ENCODE measurements at regions not wholly inside any gene's neighbourhood (a gene's known extent, or its start where the extent isn't known, plus 50 kb on each side); places are given as distances from the start of the nearest gene placed in this dataset.

DNA sequence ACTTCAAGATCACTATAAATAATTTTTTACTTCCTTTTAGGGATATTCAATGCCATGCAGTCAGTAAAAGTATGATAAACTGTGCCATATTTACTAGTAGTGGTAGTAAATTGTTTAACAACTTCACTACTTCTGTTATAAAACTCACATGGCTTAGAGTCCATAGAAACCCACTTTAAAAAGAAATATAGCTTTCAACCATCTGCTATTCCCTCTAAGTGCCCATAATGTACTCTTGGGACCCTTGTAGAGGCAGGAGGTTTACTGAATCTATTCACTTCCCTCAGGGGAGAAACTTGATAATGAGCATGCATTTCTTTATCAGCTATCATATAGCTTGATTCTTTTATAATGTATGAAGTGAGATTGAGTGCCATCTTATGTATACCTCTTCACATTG lies 1448.4 kb upstream of the ALCAM start:
- no peak for FAIRE-seq
- H3K9me3 ChIP-seq, result no peaks in the 10 kb centered on the region
- H3K4me1 ChIP-seq, result no peaks in the 10 kb centered on the region
- POLR2A ChIA-PET, result no interaction called here
- CTCF ChIA-PET, result no interaction called here
- no peak for DNase-seq (ENCODE audit: low read depth in 1 of 2, low spot score in 1 of 2)
- no peak overlapping the region for H3K4me2 ChIP-seq
- TF ChIP-seq, protein P1, sequence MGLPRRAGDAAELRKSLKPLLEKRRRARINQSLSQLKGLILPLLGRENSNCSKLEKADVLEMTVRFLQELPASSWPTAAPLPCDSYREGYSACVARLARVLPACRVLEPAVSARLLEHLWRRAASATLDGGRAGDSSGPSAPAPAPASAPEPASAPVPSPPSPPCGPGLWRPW (IDR thresholded peaks at IDR 0.05), result no peak
- TF ChIP-seq PHF8 (IDR thresholded peaks at IDR 0.05; ENCODE audit: borderline replicate concordance, low read depth), result no peak
- H3K4me3 ChIP-seq, result no peak overlapping the region
- H3K27ac ChIP-seq, result no peak overlapping the region
- ATAC-seq, result no peak

DNA sequence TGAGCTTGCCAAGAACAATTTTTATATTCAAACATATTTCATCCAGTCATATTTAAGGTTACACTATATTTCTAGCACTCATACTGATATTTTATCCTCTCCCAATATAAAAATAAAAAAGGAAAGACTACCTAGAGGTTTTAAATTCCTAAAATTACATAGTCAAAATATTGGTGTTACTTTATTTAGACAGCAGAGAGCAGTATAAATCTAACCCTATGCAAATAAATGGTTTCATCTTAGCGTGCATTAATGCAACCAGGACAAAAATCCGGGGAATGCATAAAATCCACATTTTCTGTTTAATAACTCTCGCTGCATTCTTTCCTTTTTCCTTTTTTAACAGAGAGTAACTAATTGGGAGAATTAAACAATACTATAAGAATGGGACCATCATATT lies 1447.4 kb upstream of the ALCAM start:
- ATAC-seq (no peak), DNase-seq (ENCODE audit: low read depth in 1 of 2, low spot score in 1 of 2) (no peak), FAIRE-seq (no peak)
- Histone ChIP-seq H3K9me3 (no peaks in the 10 kb centered on the region), H3K4me2 (no peak overlapping the region), H3K27ac (no peak overlapping the region), H3K4me1 (no peaks in the 10 kb centered on the region), H3K4me3 (no peak overlapping the region)
- WGBS (ENCODE audit: missing lambda C conversion rate), result 14% methylated on average over 3 of the region's 3 CpGs
- TF ChIP-seq RCOR1 (IDR thresholded peaks at IDR 0.05; ENCODE audit: low read depth, low read length), result no peak
- no peak for TF ChIP-seq SREBF2 (IDR thresholded peaks at IDR 0.05)
- TF ChIP-seq EP300 (IDR thresholded peaks at IDR 0.05), result no peak
- TF ChIP-seq, protein P2, sequence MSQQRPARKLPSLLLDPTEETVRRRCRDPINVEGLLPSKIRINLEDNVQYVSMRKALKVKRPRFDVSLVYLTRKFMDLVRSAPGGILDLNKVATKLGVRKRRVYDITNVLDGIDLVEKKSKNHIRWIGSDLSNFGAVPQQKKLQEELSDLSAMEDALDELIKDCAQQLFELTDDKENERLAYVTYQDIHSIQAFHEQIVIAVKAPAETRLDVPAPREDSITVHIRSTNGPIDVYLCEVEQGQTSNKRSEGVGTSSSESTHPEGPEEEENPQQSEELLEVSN (IDR thresholded peaks at IDR 0.05; ENCODE audit: borderline replicate concordance, low read depth), result no peak
- TF ChIP-seq RAD21 (conservative IDR thresholded peaks at IDR 0.05 in 1 of 2, IDR thresholded peaks at IDR 0.05 in 1 of 2), result no peak
- CTCF ChIA-PET, result no interaction called here
- POLR2A ChIA-PET, result no interaction called here

DNA sequence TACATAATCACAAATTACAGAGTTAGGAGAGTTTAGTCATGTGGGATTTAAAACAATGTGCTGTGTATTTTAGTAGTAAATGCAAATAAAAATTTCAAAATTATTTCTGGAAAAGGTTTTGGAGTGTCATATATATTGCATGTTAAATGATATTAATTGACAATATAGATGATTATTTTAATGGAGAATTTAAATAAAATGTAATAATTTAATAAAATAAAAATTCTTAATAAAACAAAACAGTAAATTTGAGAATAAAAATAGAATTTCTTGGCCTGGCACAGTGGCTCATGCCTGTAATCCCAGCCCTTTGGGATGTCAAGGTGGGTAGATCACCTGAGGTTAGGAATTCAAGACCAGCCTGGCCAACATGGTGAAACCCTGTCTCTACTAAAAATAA lies 1442.8 kb upstream of the ALCAM start:
- Histone ChIP-seq H3K4me2 (no peak overlapping the region), H3K27ac (no peak overlapping the region), H3K4me1 (no peaks in the 10 kb centered on the region), H3K9me3 (no peaks in the 10 kb centered on the region), H3K4me3 (no peak overlapping the region)
- ChIA-PET POLR2A (no interaction called here), CTCF (no interaction called here)
- no peak for ATAC-seq
- FAIRE-seq, result no peak
- DNase-seq (ENCODE audit: low read depth in 1 of 2, low spot score in 1 of 2), result no peak
- TF ChIP-seq CHD4 (IDR thresholded peaks at IDR 0.05; ENCODE audit: borderline replicate concordance), result no peak

DNA sequence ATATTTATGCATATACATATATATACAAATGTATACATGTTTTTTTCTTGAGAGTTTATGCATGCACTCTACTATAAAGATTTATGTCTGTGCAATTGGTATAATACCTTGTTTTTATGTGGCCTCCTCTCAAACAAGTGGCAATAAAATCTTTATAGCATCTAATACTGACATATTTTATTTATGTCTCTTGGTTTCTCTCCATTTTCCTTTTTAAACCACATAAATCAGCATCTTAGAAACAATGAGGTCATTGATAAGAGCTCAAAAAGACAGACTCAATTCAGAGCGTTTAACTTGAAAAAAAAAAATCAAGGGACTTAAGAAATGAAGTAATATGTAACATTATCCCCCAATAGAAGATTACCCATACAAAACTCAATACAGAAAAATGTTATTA lies 1442.2 kb upstream of the ALCAM start:
- no peak for DNase-seq (ENCODE audit: low read depth in 1 of 2, low spot score in 1 of 2)
- FAIRE-seq, result no peak
- no peak overlapping the region for H3K4me2 ChIP-seq
- no peak overlapping the region for H3K4me3 ChIP-seq
- H3K9me3 ChIP-seq, result no peaks in the 10 kb centered on the region
- no peak overlapping the region for H3K27ac ChIP-seq
- POLR2A ChIA-PET, result no interaction called here
- no peak for ATAC-seq
- no peaks in the 10 kb centered on the region for H3K4me1 ChIP-seq
- TF ChIP-seq, protein P3, sequence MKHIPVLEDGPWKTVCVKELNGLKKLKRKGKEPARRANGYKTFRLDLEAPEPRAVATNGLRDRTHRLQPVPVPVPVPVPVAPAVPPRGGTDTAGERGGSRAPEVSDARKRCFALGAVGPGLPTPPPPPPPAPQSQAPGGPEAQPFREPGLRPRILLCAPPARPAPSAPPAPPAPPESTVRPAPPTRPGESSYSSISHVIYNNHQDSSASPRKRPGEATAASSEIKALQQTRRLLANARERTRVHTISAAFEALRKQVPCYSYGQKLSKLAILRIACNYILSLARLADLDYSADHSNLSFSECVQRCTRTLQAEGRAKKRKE (CRISPR knock-in tag; IDR thresholded peaks at IDR 0.05; ENCODE audit: low read depth), result no peak
- TF ChIP-seq PHF8 (IDR thresholded peaks at IDR 0.05; ENCODE audit: borderline replicate concordance, low read depth) (no peak), MYC (IDR thresholded peaks at IDR 0.05; ENCODE audit: borderline replicate concordance, low read length) (no peak), NR3C1 (IDR thresholded peaks at IDR 0.05) (no peak)
- 44% methylated on average over 1 of the region's 1 CpG for WGBS (ENCODE audit: missing lambda C conversion rate)
- CTCF ChIA-PET, result no interaction called here

DNA sequence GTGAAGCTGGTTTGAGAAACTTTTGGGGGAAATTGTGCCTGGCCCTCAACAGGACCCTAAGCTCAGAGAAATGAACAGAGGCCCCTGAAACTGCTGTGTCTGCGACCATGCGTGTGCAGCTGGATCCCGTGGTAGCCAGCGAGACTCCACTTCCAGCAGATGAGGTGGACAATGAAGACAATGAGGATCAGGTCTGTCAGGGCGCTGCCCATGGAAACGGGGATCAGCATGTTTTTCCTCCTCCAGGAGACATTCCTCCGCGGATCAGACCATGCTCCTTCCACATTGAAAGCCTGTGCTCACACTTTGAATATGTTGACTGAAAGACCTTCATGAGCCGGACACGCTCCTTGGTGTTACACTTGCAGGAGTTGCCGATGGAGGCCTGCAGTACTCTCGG lies 1439.8 kb upstream of the ALCAM start:
- no peak for ATAC-seq
- POLR2A ChIA-PET, result no interaction called here
- CTCF ChIA-PET, result no interaction called here
- no peaks in the 10 kb centered on the region for H3K9me3 ChIP-seq
- no peaks in the 10 kb centered on the region for H3K4me1 ChIP-seq
- no peak overlapping the region for H3K27ac ChIP-seq
- TF ChIP-seq, protein P4, sequence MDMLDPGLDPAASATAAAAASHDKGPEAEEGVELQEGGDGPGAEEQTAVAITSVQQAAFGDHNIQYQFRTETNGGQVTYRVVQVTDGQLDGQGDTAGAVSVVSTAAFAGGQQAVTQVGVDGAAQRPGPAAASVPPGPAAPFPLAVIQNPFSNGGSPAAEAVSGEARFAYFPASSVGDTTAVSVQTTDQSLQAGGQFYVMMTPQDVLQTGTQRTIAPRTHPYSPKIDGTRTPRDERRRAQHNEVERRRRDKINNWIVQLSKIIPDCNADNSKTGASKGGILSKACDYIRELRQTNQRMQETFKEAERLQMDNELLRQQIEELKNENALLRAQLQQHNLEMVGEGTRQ (IDR thresholded peaks at IDR 0.05), result no peak
- H3K4me3 ChIP-seq, result no peak overlapping the region
- 64% methylated on average over 12 of the region's 12 CpGs for WGBS (ENCODE audit: missing lambda C conversion rate)
- no peak for FAIRE-seq
- H3K4me2 ChIP-seq, result no peak overlapping the region
- no peak for DNase-seq (ENCODE audit: low read depth in 1 of 2, low spot score in 1 of 2)

All from A549 (cell line).